ENCODE measurements at regions not wholly inside any gene's neighbourhood (a gene's known extent, or its start where the extent isn't known, plus 50 kb on each side); places are given as distances from the start of the nearest gene placed in this dataset.
"Not testable (repeated sequence)": the region's sequence is repeated elsewhere in the genome, so short reads cannot be mapped to it uniquely, and the experiment has no call there.

DNA sequence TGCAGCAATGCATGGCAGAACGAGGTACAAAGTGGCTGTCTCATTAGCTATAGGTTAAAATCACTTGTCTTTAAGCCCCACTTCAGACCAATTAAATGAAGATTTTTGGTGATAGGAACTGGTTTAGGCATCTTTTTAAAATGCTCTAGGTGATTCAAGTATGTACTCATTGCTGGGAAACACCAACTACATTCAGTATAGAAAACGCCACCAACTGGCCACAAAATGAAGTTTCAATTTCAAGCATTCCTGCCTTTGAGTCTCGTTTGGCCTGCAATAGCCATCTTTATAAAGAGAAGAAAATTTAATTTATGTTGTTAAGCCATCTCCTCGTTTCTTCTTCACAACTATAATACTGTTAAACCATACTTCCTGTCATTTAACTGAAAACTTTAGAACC lies 587.9 kb downstream of the GBE1 start:
- no peak for FAIRE-seq

DNA sequence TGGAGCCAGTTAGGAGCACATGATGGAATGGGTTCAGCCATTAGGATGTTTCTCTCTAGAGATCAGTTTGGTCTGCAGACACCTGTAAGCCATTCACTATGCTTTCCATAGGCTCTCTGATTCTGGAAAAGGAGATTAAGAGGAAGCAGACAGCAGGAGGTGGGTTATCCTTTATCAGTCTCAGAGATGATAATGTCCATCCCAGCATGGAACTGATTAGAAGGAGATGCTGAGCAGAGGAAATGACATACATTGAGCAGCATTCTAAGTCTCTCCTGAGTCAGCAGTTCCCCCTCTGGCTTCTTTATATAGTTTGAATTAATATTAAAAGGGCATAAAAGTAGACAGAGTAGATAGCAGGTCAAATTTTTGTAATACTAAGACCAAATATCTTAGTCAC lies 591.1 kb downstream of the GBE1 start:
- no peak for FAIRE-seq

- no peak for FAIRE-seq
Measured at GRCh38 chr3:81164806-81165205, 596.6 kb downstream of the GBE1 start.

GRCh38 chr3:81161851-81162250 lies 599.6 kb downstream of the GBE1 start:
- no peak for FAIRE-seq

DNA sequence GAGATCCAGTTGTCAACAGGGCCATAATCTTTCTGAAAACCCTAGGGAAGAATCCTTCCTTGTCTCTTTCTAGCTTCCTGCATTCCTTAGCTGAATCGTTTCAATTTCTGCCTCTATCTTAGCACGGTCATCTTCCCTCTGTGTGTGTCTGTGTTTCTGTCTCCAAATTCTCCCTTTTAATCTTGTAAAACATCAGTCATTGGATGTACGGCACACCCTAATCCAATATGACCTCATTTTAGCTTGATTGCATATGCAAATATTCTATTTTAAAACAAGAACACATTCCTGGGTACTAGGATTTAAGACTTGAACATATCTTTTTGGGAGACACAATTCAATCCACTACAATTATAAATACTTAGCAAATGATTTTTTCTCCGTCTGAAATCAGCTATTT lies 600.3 kb downstream of the GBE1 start:
- no peak for FAIRE-seq

DNA sequence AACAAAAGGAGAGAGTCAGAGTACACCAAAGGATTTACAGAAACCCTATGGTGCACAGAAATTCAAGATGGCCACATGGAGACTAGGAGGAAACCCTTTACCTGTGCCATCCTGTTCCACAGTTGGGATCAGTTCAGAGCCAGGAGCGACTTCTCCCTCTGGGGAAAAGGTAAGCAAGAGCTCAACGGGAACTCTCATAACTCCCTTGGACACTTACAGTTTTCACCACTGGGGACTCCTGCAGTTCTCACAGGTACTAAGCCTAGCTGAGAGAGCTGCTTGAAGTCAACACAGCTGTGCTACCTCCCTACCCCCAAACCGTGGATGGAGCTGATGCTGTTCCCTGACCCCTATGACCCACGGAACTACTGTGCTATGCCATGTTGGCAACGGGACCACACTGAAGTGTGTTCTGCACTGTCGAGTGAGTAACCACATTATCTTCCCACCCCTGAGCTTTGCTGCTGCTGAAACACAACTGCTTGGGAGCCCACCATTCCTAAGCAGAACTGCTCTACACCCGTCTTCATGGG lies 606.8 kb downstream of the GBE1 start:
- FAIRE-seq = no peak

DNA sequence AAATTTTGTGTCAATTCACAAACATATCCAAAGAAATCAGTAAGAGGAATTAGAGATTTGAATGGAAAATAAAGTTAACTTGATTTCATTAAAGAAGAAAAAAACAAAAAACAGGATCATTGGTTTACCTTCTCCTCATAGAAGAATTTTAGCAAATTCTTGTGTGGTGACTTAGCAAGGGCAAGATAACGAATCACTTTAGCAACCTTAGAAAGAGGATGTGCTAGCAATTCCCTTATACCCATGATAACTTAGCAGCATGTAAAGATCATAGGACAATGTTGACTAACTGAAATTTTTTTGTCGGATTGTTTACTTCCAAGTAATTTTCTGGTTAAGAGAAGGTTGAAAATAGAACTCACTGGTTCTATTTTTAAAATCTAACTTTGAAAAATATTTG lies 609.3 kb downstream of the GBE1 start:
- no peak for FAIRE-seq

GRCh38 chr3:81132995-81133394 lies 628.5 kb downstream of the GBE1 start:
- FAIRE-seq = no peak

DNA sequence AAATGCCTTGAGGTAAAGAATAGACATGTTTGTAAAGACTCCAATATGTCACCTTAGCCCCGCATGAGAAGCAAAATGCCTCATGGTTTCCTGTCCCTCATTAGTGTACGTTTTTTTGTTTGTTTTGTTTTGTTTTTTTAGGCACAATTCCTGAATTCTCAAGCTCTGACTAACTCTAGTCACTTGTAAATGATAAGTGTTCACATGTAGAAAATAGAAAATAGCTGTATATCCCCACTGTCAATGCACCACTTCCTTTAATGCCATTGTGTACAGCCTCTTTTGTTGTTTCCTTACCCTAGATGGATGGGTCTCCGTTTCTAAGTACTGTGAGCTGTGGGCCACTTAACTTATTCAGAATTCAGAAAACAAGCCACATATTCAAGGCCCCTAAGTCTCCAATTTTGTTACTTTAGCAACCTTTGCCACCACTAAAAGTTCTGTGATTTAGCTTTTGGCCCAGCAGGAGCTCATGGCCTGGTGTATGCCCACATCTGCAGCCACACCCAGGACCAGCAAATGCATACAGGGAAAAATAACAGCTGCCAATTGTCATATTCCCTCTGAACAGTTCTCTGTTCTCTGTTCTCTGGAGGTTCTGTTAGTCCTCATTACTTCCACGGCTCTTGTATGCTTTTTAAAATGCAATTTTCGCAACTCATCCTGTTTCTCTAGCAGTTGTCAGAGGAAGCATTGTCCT lies 655.5 kb downstream of the GBE1 start:
- FAIRE-seq = no peak

GRCh38 chr3:81105206-81105605 lies 656.2 kb downstream of the GBE1 start:
- no peak for FAIRE-seq

- no peak for FAIRE-seq
Measured at GRCh38 chr3:81097889-81098288, 663.6 kb downstream of the GBE1 start.

GRCh38 chr3:81095956-81096355 lies 665.5 kb downstream of the GBE1 start:
- no peak for FAIRE-seq

DNA sequence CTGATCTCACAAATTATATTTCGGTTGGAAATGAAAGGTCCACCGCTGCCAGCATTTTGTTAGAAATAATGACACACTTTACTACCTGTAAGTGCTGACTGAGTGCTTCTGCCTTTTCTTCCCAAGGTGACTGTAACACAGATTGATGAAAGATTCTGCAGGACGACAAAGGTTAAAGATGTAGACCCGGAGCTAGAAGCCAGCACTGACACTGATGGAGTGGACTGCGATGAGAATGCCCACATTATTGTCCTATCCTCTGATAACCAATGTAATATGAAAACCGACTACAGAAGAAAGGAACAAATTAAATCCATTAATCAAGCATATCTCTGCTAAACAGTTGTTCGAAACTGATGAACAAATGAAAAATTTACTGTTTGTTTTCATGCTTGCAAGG lies 666.5 kb downstream of the GBE1 start:
- FAIRE-seq = no peak

- FAIRE-seq = no peak
Measured at GRCh38 chr3:81087607-81088006, 673.8 kb downstream of the GBE1 start.

DNA sequence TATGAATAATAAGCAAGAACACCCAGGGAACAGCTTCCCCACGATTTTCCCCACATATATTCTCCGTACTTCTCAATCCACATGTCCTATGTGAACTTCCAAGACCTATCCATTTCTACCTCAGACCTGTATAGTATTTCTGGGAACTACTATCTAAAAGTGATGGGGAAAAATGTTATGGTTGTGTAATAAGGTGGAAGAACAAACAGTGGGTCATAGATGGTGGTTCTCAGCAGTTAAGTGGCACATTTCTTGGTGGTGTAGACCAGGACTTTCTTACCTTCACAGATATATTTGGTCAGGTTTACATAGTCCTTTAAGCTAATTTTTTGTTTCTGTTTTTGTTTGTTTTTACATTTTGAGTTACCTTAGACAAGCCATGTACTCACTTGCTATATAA lies 675.1 kb downstream of the GBE1 start:
- no peak for FAIRE-seq

GRCh38 chr3:81080608-81081007 lies 680.8 kb downstream of the GBE1 start:
- no peak for FAIRE-seq

DNA sequence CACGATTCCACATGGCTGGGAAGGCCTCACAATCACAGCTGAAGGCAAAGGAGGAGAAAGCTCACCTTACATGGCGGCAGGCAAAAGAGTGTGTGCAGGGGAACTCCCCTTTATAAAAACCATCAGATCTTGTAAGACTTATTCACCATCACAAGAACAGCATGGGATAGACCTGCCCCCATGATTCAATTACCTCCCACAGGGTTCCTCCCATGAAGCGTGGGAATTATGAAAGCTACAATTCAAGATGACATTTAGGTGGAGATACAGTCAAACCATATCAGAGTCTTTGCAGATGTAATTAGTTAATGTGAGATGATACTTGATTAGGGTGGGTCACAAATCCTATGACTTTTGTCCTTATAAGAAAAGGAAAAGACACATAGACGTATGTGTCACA lies 688.9 kb downstream of the GBE1 start:
- no peak for FAIRE-seq

GRCh38 chr3:81068546-81068945 lies 692.9 kb downstream of the GBE1 start:
- FAIRE-seq = no peak

GRCh38 chr3:81063896-81064295 lies 697.5 kb downstream of the GBE1 start:
- FAIRE-seq = no peak

- FAIRE-seq = not testable (repeated sequence)
Measured at GRCh38 chr3:81051133-81051532, 710.3 kb downstream of the GBE1 start.

DNA sequence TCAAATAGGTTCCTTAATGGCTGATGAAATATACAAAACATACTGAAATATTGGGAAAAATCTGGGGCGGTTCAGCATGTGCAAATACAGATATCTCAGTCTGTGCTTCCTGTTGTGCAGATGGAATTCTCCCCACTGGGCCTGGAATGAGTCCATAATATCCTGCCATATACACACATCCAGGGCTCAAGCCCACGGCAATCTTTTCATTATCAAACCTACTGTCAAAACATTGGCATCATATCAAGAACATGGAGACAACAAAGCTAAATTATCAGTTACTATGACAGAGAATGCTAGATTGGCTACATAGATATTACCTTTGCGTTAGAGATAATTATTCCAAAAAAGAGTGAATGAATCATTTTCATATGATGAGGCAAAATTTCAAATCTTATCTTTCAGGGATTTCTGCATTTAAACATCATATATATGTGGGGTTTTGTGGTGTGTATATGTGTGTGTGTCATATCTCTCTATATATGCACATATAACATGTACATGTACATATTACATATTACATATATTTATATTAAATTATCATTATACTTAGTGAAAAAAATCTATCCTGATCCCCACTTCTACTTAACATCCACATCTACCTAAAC lies 713.3 kb downstream of the GBE1 start:
- no peak for FAIRE-seq

- FAIRE-seq = no peak
Measured at GRCh38 chr3:81045976-81046375, 715.5 kb downstream of the GBE1 start.

DNA sequence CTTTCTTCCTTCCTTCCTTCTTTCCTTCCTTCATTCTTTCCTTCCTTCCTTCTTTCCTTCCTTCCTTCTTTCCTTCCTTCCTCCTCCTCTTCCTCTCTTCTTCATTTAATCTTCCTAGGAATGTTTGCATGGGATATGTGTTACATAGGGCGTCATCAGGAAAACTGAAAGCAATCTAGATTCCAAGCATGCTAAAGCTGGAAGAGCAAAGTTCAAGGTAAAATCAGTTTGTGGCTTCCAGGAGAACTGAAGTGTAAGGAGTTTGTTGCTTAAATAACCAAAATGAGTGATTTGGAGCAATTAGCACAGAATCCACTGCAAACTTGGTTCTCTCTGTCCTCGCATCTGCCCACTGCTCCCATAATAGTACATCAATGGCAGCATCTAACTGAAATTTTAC lies 716.2 kb downstream of the GBE1 start:
- no peak for FAIRE-seq

DNA sequence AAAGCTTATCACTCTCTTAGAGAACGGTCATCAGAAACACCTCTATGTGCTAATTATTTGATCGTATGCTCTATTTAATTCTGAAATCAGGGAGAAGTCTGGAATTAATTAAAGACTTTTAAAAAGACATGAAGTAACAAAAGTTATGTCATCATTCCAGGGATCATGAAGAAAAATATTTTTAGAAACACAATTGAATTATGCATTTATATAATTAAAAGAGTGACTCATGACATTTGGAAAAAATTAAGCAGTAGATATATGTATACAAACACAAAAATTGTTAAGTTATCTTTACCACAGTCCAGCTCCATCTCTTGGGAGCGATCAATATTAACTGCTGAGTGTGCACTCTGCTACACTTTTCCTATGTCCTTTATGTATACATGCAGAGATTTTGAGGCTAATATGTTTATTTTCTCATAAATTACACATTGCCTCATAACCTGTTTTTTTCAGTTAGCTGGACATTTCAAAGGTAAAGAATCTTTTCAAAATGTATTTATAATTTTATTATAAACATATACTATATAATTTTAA lies 717.7 kb downstream of the GBE1 start:
- no peak for FAIRE-seq
